ENCODE measurements at regions not wholly inside any gene's neighbourhood (a gene's known extent, or its start where the extent isn't known, plus 50 kb on each side); places are given as distances from the start of the nearest gene placed in this dataset.

DNA sequence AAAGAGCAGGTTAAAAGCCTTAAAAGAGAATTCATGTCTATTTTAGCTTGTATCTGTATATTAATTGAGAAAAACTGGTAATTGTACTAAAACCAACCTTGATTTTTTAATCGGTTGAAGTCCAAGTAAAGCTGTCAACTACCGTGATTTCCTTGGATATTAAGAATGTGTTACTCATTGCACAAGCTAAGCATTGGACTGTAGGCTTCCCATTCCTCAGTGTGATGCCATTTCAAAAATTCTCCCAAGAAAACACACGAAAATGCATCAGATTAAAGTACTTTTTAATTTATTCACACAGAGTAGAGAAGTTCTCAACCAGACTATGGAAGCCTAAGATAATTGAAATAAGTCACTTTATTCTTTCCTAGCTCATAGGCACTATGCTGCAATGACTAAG, 761.4 kb upstream of the TYRP1 start:
- H3K9me3 Mint-ChIP-seq: no peaks in the 10 kb centered on the region
- H3K36me3 Mint-ChIP-seq: no peaks in the 10 kb centered on the region
- DNase-seq (ENCODE audit: low spot score in 2 of 2, unreplicated experiment in 2 of 2): no peak
- H3K4me1 Mint-ChIP-seq: no peaks in the 10 kb centered on the region
- TF ChIP-seq, protein P1, sequence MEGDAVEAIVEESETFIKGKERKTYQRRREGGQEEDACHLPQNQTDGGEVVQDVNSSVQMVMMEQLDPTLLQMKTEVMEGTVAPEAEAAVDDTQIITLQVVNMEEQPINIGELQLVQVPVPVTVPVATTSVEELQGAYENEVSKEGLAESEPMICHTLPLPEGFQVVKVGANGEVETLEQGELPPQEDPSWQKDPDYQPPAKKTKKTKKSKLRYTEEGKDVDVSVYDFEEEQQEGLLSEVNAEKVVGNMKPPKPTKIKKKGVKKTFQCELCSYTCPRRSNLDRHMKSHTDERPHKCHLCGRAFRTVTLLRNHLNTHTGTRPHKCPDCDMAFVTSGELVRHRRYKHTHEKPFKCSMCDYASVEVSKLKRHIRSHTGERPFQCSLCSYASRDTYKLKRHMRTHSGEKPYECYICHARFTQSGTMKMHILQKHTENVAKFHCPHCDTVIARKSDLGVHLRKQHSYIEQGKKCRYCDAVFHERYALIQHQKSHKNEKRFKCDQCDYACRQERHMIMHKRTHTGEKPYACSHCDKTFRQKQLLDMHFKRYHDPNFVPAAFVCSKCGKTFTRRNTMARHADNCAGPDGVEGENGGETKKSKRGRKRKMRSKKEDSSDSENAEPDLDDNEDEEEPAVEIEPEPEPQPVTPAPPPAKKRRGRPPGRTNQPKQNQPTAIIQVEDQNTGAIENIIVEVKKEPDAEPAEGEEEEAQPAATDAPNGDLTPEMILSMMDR (IDR thresholded peaks at IDR 0.05; ENCODE audit: unreplicated experiment): no peak
- H3K27me3 Mint-ChIP-seq (ENCODE audit: low read depth): no peaks in the 10 kb centered on the region
- H3K4me3 Mint-ChIP-seq: no peak overlapping the region
- no peak overlapping the region for H3K27ac Mint-ChIP-seq

DNA sequence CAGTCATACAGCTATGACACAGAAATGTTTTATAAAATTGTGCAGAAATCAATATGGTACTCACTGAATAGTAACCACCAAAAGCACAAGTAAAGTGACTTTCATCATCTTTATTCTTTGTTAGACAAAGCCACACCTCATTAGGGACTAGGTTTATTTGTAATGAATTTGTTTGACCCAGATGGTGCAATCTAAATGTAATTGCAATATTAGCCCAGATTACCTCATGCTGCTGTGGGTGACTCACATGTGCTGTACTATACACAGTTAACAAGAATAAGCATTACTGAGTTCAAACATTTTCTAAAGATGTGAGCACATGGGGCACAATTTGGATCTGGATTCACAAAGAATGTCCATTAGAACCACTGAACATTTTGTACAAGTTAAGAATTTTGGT, 759.3 kb upstream of the TYRP1 start:
- H3K36me3 Mint-ChIP-seq: no peaks in the 10 kb centered on the region
- TF ChIP-seq, protein P1 (IDR thresholded peaks at IDR 0.05; ENCODE audit: unreplicated experiment): no peak
- no peaks in the 10 kb centered on the region for H3K9me3 Mint-ChIP-seq
- H3K4me1 Mint-ChIP-seq: no peaks in the 10 kb centered on the region
- no peaks in the 10 kb centered on the region for H3K27me3 Mint-ChIP-seq (ENCODE audit: low read depth)
- no peak for DNase-seq (ENCODE audit: low spot score in 2 of 2, unreplicated experiment in 2 of 2)
- no peak overlapping the region for H3K4me3 Mint-ChIP-seq
- no peak overlapping the region for H3K27ac Mint-ChIP-seq

DNA sequence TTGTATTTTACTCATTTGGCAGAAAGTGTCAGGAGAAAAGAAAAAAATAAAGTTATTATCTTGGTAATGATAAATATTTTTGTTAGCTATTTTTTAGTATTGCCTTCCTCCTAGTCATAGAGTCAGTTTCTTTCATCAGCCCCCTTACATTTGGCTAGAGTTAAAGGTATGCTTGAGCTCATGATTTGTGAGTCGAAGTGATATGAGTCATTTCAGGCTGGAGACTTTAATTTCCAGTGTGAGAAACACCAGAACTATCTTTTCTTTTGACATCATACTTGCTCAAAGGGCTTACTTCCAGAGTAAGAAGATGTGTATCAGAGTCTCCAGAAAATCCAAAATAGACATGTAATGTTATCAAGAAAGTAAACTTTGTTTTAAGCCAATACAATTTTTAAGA, 746.7 kb upstream of the TYRP1 start:
- no peak for DNase-seq (ENCODE audit: low spot score in 2 of 2, unreplicated experiment in 2 of 2)
- H3K27ac Mint-ChIP-seq: no peak overlapping the region

DNA sequence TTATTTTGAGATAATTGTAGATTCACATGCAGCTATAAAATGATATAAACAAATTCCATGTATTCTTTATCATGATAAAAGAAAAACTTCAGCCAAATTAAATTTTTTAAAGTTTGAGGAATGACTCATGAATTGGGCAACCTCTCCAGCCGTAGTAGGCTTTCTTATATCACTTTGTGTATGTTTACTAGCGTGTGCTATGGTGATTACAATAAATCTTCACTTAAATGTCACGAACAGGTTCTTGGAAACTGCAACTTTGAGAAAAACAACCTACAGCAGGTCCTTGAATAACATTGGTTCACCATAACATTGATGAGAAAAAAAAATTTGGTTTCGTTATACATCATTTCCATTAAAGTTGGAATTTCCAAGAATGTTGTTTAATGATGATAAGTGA, 730.9 kb upstream of the TYRP1 start:
- no peaks in the 10 kb centered on the region for H3K27me3 Mint-ChIP-seq (ENCODE audit: low read depth)
- no peak overlapping the region for H3K27ac Mint-ChIP-seq
- TF ChIP-seq, protein P1 (IDR thresholded peaks at IDR 0.05; ENCODE audit: unreplicated experiment): no peak
- H3K36me3 Mint-ChIP-seq: no peaks in the 10 kb centered on the region
- peaks cover 18% of the 10 kb centered on the region for H3K9me3 Mint-ChIP-seq
- H3K4me1 Mint-ChIP-seq: peaks cover 6% of the 10 kb centered on the region
- no peak for DNase-seq (ENCODE audit: low spot score in 2 of 2, unreplicated experiment in 2 of 2)
- no peak overlapping the region for H3K4me3 Mint-ChIP-seq

More for the DNA sequence above, 746.7 kb upstream of the TYRP1 start:
- Mint-ChIP-seq H3K36me3 (peaks cover 4% of the 10 kb centered on the region), H3K4me3 (no peak overlapping the region), H3K27me3 (ENCODE audit: low read depth) (no peaks in the 10 kb centered on the region), H3K4me1 (no peaks in the 10 kb centered on the region), H3K9me3 (peaks cover 26% of the 10 kb centered on the region)
- TF ChIP-seq, protein P1 (IDR thresholded peaks at IDR 0.05; ENCODE audit: unreplicated experiment): no peak

DNA sequence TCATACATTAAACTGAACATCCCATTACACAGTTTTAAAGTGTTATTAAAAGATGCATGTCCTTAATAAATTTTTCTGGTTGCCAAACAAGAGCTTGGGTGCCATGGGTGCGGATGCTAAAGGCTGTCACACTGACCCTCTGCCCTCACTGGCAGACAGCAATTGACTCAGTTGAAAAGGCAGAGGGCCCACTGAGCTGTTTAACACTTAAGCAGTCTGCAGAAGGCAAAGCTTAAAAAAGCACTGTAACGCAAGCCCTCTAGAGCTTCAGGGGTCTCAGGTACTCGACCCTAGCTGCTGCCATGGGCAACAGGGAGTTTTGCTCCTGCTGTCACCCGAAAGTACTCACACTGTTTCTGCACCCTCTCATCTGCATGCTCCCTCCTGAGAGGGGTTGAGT, 726.4 kb upstream of the TYRP1 start:
- DNase-seq (ENCODE audit: low spot score in 2 of 2, unreplicated experiment in 2 of 2): no peak
- H3K4me3 Mint-ChIP-seq: no peak overlapping the region
- H3K27ac Mint-ChIP-seq: no peak overlapping the region
- H3K27me3 Mint-ChIP-seq (ENCODE audit: low read depth): no peaks in the 10 kb centered on the region
- TF ChIP-seq, protein P1 (IDR thresholded peaks at IDR 0.05; ENCODE audit: unreplicated experiment): no peak
- no peaks in the 10 kb centered on the region for H3K9me3 Mint-ChIP-seq
- no peaks in the 10 kb centered on the region for H3K36me3 Mint-ChIP-seq
- H3K4me1 Mint-ChIP-seq: peaks cover 12% of the 10 kb centered on the region

DNA sequence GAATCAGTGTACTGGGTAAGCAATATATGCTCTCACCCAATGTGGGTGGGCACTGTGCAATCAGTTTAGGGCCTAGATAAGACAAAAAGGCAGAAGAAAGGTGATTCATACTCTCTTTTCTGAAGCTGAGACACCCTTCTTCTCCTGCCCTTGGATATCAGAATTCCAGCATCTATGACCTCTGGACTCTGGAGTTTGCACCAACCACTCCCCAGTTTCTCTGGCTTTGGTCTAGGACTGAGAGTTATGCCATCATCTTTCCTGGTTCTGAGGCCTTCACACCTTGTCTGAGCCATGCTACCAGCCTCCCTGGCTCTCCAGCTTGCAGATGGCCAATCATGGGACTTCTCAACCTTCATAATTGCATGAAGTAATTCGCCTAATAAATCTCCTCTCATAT, 724.6 kb upstream of the TYRP1 start:
- peaks cover 14% of the 10 kb centered on the region for H3K4me1 Mint-ChIP-seq

More for the DNA sequence above, 724.6 kb upstream of the TYRP1 start:
- no peak for DNase-seq (ENCODE audit: low spot score in 2 of 2, unreplicated experiment in 2 of 2)
- Mint-ChIP-seq H3K36me3 (no peaks in the 10 kb centered on the region), H3K27me3 (ENCODE audit: low read depth) (no peaks in the 10 kb centered on the region), H3K27ac (no peak overlapping the region), H3K9me3 (no peaks in the 10 kb centered on the region), H3K4me3 (no peak overlapping the region)
- TF ChIP-seq, protein P1 (IDR thresholded peaks at IDR 0.05; ENCODE audit: unreplicated experiment): no peak
